Hematopoietic multipotent progenitor cell treated with erythropoietin and hydrocortisone succinate and interleukin-3 and kit ligand, for 8 days (in vitro differentiated cells): ENCODE measurements at regions not wholly inside any gene's neighbourhood (a gene's known extent, or its start where the extent isn't known, plus 50 kb on each side); places are given as distances from the start of the nearest gene placed in this dataset.
"Not testable (repeated sequence)": the region's sequence is repeated elsewhere in the genome, so short reads cannot be mapped to it uniquely, and the experiment has no call there.

Experiments
- DNase-seq: peaks from one replicate; pipeline ENCODE4 v3.0.0-alpha.2; 2015

GRCh38 chr14:105639969-105640931 is 113.9 kb downstream of the TMEM121 start:
- not testable (repeated sequence) for DNase-seq

GRCh38 chr14:105641075-105641937 is 114.9 kb downstream of the TMEM121 start:
- DNase-seq, result no peak

- DNase-seq, result not testable (repeated sequence)
Measured at GRCh38 chr14:105641951-105642350, 115.6 kb downstream of the TMEM121 start.

- DNase-seq, result not testable (repeated sequence)
Measured at GRCh38 chr14:105642486-105642885, 116.1 kb downstream of the TMEM121 start.

GRCh38 chr14:105643406-105644052 is 117.1 kb downstream of the TMEM121 start:
- DNase-seq, result not testable (repeated sequence)

- DNase-seq, result not testable (repeated sequence)
Measured at GRCh38 chr14:105644053-105644435, 117.7 kb downstream of the TMEM121 start.

- not testable (repeated sequence) for DNase-seq
Measured at GRCh38 chr14:105644457-105644856, 118.1 kb downstream of the TMEM121 start.

- DNase-seq, result not testable (repeated sequence)
Measured at GRCh38 chr14:105644891-105645290, 118.5 kb downstream of the TMEM121 start.

GRCh38 chr14:105645389-105645788 is 119.0 kb downstream of the TMEM121 start:
- DNase-seq, result not testable (repeated sequence)

GRCh38 chr14:105646175-105646574 is 119.8 kb downstream of the TMEM121 start:
- no peak for DNase-seq

- not testable (repeated sequence) for DNase-seq
Measured at GRCh38 chr14:105646711-105647281, 120.4 kb downstream of the TMEM121 start.

GRCh38 chr14:105647426-105647783 is 121.0 kb downstream of the TMEM121 start:
- DNase-seq, result not testable (repeated sequence)

GRCh38 chr14:105647784-105648608 is 121.6 kb downstream of the TMEM121 start:
- no peak for DNase-seq

GRCh38 chr14:105648609-105649535 is 122.5 kb downstream of the TMEM121 start:
- DNase-seq, result not testable (repeated sequence)

- DNase-seq, result not testable (repeated sequence)
Measured at GRCh38 chr14:105652317-105652716, 125.9 kb downstream of the TMEM121 start.

GRCh38 chr14:105653921-105654320 is 127.5 kb downstream of the TMEM121 start:
- DNase-seq, result not testable (repeated sequence)

GRCh38 chr14:105659255-105659654 is 132.9 kb downstream of the TMEM121 start:
- DNase-seq, result not testable (repeated sequence)

- DNase-seq, result no peak
Measured at GRCh38 chr14:105659935-105660527, 133.6 kb downstream of the TMEM121 start.

GRCh38 chr14:105660816-105661531 is 134.6 kb downstream of the TMEM121 start:
- DNase-seq, result no peak
